PC-3 (cell line): ENCODE measurements at regions not wholly inside any gene's neighbourhood (a gene's known extent, or its start where the extent isn't known, plus 50 kb on each side); places are given as distances from the start of the nearest gene placed in this dataset.

Experiments
- CTCF ChIP-seq: fragments of 300-600 bp; sonication (generic); conservative IDR thresholded peaks from 2 replicates; pipeline ENCODE4 v1.5.1; 2017; ENCODE audit warnings: antibody characterized with exemption, low read depth, mild to moderate bottlenecking, low read length
- EZH2 ChIP-seq: fragments of 300-600 bp; sonication (generic); IDR thresholded peaks from one replicate; pipeline ENCODE4 v1.6.1; 2017; ENCODE audit warnings: antibody characterized with exemption, mild to moderate bottlenecking, low read length; ENCODE audit not compliant: unreplicated experiment
- EZH2phosphoT487 ChIP-seq: fragments of 300-600 bp; sonication (generic); IDR thresholded peaks from 2 replicates; pipeline ENCODE4 v1.6.1; 2018; ENCODE audit warnings: mild to moderate bottlenecking, antibody characterized with exemption, low read length, borderline replicate concordance

- TF ChIP-seq CTCF, result no peak
- no peak for TF ChIP-seq EZH2
- TF ChIP-seq EZH2phosphoT487, result no peak
Measured at GRCh38 chr7:39880556-39880955, 69.5 kb upstream of the CDK13 start.
